ENCODE measurements at regions not wholly inside any gene's neighbourhood (a gene's known extent, or its start where the extent isn't known, plus 50 kb on each side); places are given as distances from the start of the nearest gene placed in this dataset.

- TF ChIP-seq CTCF (IDR thresholded peaks at IDR 0.05) = no peak
- TF ChIP-seq POLR2A (IDR thresholded peaks at IDR 0.05) = no peak
These were observed 676.7 kb upstream of the ACTRT1 start for GRCh38 chrX:128728943-128729342.

All from Peyer's patch (tissue), 4 donors.